NCI-H146 treated with DMSO at 0.1 percent for 48 hours (cell line): ENCODE measurements at regions not wholly inside any gene's neighbourhood (a gene's known extent, or its start where the extent isn't known, plus 50 kb on each side); places are given as distances from the start of the nearest gene placed in this dataset.
"Not testable (repeated sequence)": the region's sequence is repeated elsewhere in the genome, so short reads cannot be mapped to it uniquely, and the experiment has no call there.

Experiments used
- DNase-seq: peaks from one replicate; lab custom pipeline; 2025; ENCODE audit not compliant: unreplicated experiment; lab: John Stamatoyannopoulos, UW

DNA sequence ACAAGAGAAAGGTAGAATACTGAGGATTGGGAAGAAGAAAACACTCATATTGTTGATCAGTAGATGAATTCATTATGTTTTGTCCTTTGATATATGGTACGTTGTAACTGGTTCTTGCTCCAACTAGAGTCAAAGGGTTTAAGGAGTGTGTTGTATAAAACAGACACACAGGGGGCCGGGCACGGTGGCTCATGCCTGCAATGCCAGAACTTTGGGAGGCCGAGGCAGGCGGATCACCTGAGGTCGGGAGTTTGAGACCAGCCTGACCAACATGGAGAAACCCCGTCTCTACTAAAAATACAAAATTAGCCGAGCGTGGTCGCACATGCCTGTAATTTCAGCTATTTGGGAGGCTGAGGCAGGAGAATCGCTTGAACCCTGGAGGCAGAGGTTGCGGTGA is 1624.0 kb upstream of the AGA start:
- DNase-seq, result not testable (repeated sequence)

GRCh38 chr4:179071131-179071530 is 1628.9 kb upstream of the AGA start:
- DNase-seq, result no peak

DNA sequence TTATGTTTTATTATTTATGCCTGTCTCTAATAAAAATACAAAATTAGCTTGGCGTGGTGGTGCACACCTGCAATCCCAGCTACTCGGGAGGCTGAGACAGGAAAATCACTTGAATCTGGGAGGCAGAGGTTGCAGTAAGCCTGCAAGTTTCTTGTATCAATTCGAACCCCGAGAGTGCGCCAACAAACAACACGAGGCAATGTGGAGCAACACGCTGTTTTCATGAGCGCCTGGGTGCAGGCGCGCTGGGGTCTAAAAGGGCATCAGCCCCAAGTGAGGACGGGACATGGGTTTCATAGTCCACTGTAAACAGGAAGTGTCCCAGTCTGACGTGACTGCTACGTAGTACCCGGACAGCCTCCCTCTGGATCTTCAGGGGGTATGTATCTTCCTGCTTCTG is 1634.6 kb upstream of the AGA start:
- DNase-seq, result no peak

DNA sequence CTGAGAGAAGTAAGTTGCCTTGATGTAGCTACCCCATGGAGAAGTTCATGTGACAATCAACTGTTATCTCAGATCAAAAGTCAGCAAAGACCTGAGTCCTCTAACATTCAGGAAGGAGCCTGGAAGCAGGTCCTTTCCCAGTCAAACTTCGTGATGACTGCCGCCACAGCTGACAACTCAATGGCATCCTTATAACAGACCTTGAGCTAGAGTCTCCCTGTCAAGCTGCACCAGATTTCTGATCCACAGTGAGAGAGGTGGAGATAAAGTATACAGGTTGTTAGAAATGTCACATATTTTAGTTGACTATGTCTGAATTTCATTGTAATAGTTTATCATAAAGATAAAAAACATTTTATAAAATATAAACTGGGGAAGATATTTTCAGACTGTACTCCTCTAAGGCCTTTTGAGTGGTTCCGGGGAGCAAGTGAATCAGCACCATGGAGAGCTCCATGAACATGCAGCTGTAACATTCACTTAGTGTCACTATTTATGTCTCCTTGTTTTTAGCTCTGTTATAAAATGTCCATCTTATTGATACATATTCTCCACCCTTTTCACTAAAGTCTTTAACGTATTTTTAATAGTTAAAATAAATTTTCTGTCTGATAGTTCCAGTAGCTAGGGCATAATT is 1653.5 kb upstream of the AGA start:
- no peak for DNase-seq

GRCh38 chr4:179097741-179098140 is 1655.5 kb upstream of the AGA start:
- no peak for DNase-seq

- no peak for DNase-seq
These were observed 1668.1 kb upstream of the AGA start for GRCh38 chr4:179110356-179110755.

DNA sequence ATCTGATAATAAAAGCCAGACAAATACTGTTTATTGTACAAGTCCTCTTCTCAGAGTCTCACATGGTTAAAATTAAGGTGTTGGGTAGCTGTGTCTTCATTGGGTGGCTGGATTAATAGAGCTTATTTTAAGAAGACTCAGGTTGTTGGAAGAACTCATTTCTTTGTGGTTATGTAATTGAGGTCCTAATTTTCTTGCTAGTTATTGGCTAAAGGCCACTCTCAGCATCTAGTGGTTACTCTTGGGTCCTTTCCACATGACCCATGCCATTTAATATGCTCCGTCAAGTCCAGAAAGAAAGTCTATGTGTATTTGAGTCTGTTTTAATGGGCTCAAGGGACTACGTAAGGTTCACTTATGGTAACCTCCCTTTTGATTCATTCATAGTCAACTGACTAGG is 1668.6 kb upstream of the AGA start:
- DNase-seq, result no peak

DNA sequence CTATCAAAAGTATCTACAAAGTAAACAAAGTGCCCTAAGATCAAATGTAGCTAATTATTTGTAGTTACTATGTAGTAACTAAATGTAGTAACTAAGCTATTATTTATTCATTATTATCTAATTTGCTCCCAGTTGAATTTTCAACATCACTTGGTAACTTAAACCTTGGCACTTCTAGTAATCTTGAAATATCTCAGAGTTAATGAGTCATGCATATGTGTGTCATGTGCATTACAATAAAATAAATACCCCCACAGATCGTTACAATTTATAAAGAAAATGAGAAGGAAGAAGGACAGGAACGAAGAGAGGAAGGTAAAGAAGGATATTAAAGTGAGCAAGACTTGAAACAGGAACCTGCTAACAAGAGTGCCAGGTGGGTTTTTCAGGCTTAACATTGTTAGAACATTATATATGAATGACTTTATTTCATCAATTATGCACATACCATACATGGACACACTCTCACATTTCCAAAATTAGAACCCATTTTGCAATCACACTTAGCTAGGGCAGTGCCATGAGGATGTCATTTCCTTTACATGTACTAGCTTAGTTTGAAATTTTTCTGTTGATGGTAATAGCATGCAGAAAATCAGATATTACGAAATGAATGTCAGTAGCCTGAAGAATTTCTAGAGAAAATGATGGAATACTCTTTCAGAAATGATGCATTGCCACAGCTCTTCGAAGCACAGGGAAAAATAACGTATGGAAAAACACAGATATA is 1670.4 kb upstream of the AGA start:
- no peak for DNase-seq

GRCh38 chr4:179114615-179115014 is 1672.4 kb upstream of the AGA start:
- no peak for DNase-seq

DNA sequence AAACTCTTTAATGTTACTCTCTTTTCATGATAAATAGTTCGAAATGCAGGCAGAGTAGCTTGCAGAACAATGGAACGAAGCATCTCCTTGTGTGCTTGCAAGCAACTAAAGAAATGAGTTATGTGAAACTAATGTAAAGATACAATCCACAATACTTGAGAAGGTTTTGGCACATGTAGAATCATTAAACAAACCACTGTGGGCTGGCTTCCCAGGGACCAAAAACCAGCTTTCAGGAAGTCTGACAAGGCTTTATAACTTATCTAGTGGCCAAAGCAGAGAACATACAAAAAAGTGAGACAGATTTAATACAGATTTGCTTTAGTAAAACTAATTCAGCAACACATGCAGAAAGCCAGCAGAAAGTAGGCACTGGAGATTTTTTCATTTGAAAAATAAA is 1673.8 kb upstream of the AGA start:
- no peak for DNase-seq

DNA sequence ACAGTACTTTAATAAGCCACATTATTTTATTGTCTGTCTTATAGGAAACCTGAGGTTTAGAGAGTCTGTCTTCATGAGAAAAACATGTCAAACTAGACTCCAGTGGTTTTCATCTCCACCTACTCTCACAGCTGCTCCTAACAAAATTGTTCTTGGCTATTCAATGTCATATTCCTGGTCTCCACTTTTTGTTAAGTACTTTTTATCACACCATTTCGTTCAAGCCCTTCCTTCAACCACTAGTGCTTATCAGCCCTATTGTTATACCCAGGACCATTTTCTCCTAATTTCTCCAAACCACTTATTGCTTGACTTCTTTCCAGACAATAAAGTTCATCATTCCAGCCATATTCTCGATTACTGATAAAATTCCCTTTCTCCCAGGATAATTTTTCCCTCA is 1674.3 kb upstream of the AGA start:
- no peak for DNase-seq

DNA sequence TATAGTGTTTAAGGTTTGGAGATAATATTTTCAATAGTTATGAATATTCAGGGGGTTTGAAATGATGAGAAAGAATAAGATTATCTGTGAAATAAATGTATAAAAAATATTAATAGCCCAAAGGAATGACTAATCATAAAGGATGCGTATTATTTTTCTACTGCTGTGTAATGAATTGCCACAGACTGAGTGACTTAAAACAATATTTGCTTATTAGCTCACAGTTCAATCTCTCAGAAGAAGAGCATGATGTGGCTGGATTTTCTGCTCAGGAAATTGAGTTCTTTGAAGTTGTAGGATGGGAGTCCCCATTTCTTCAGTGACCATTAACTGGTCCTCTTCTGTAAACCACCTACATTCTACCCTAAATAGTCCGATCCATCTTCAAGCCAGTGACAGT is 1680.8 kb upstream of the AGA start:
- no peak for DNase-seq

DNA sequence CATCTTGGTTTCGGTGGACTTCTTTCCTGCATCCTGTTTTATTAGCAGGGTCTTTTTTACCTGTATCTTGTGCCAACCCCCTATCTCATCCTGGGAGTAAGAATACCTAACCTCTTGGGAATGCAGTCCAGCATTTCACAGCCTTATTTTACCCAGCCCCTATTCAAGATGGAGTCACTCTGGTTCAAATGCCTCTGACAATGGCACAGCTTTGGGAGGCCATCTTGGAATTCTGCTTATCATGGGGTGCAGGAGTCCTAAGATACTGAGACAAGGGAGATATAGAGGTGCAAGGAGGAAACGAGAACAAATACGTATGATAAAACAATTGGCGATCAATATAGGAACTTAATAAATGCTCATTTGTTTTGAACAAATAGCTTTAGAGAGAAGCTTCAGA is 1682.2 kb upstream of the AGA start:
- no peak for DNase-seq

DNA sequence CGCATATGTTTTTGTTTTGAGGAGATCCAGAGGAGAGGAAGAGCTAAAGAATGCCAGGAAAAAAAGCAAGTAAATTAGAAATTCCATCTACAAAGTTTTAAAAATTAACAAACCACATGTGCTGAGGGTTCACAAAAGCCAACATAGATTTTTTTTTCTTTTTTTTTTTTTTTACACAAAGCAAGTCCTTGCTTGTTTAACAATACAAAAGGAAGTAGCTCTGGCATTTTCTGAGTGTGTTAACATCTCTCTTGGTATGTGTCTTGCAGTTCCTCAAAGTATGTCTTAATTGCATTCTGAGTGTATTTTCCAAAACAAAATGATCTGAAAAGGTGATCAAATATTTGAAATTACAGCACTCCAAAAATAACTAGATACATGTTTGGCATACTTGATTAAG is 1682.7 kb upstream of the AGA start:
- no peak for DNase-seq

DNA sequence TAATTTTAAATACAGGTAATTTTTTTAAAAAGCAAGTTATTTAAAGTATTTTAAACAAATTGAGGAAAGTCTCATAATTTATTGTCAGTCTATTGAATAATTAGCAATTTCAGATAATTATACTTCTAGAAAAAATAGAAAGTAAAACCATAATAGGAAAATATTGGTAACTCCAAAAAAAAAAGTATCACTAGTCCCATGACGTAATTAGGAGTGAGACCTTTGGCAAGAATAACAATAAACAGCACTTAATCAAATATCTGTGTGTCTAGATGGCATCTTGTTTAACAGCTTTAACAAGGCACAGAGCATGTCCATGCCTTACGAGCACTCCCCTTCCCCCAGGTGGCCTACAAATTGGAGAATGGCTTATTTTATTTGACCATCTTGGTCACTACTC is 1683.6 kb upstream of the AGA start:
- DNase-seq, result no peak

DNA sequence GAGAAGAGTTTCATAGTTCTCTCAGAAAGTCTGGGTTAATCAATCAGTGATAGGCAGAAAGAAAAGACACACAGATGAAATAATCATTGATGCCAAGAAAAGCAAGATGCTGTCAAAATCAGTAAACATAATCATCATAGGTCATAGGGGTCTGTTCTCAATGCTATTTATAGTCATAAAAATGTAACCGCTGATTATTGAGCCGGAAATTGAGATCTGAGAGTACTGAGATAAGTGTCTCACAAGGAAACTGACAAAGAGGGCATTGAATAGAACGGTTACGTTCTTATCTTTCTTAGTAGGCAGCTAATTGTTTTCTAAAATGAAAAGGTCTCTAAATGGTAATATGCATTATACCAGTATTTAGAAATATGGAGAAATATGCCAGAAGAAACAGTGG is 1686.1 kb upstream of the AGA start:
- no peak for DNase-seq

DNA sequence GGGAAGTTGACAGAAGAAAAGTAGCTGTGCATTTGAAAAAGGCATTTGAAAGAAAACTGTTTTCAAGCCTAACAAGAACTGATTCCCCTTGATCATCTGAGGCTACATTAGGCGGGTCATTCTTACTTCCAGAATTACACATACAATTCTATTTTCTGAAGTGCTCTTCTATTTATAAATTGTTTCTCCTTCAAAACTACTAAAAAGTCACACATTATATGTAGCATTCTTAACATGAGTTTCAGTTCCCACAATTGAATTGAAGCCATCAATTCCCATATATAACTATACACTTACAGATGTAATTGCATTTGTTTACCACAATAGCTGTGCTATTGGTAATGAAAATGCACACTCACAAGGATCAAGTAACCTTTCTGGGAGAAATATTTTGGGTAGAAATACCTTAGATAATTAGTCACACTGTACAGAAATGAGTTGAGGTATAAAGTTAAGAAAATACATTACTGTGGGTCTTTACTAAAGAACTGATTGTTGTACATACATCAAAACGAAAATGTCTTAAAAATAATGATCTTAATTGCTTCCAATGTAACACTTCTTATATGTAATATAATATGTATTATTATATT is 1688.0 kb upstream of the AGA start:
- DNase-seq, result no peak

GRCh38 chr4:179145746-179146525 is 1703.7 kb upstream of the AGA start:
- no peak for DNase-seq

- DNase-seq, result no peak
These were observed 1709.5 kb upstream of the AGA start for GRCh38 chr4:179151770-179152169.

- DNase-seq, result no peak
These were observed 1720.9 kb upstream of the AGA start for GRCh38 chr4:179163147-179163546.

DNA sequence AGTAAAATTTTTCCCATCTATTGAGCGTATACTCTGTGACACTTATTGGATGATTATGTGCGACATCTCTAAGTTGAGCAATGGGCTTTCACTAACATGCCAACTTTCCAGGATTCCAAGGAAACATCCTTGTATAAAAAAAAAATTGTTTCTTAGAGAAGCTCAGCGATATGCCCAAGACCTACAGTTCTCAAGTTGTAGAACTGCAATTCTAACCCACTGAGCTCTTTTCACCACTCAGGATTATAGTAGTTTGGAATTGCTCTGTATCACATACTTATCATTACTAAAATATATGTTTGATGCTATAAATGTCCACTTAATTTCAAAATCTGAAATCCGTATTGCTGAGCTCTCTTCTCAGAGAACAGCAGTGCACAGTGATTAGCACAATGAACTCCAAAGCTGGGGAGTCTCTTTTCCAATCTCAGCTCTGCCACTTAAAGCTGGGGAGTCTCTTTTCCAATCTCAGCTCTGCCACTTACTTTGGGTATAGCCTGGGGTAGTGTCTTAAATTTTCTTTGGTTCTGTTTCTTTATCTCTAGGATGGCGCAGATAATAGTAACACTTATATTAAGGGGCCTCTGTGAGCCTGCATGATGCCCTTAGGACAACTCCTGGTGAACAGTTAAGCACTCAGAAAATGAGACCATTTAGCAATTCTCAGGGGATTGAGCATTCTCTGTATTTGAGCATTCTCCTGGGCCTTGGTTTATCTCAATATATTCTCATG is 1722.2 kb upstream of the AGA start:
- DNase-seq, result no peak
